ENCODE measurements at regions not wholly inside any gene's neighbourhood (a gene's known extent, or its start where the extent isn't known, plus 50 kb on each side); places are given as distances from the start of the nearest gene placed in this dataset.

GRCh38 chr17:57182621-57183020, 73.7 kb upstream of the MSI2 start:
- H3K79me2 ChIP-seq (ENCODE audit: control insufficient read depth, insufficient read depth, low read length) = no peaks in the 10 kb centered on the region
- dilution Hi-C loops (cut with MboI; ENCODE audit: extremely low pct_ligation_motif_present, low sequenced_read_pairs) = no loop called here
- TF ChIP-seq EZH2 (IDR thresholded peaks at IDR 0.05; ENCODE audit: low read length) = no peak
- TF ChIP-seq, protein P1, sequence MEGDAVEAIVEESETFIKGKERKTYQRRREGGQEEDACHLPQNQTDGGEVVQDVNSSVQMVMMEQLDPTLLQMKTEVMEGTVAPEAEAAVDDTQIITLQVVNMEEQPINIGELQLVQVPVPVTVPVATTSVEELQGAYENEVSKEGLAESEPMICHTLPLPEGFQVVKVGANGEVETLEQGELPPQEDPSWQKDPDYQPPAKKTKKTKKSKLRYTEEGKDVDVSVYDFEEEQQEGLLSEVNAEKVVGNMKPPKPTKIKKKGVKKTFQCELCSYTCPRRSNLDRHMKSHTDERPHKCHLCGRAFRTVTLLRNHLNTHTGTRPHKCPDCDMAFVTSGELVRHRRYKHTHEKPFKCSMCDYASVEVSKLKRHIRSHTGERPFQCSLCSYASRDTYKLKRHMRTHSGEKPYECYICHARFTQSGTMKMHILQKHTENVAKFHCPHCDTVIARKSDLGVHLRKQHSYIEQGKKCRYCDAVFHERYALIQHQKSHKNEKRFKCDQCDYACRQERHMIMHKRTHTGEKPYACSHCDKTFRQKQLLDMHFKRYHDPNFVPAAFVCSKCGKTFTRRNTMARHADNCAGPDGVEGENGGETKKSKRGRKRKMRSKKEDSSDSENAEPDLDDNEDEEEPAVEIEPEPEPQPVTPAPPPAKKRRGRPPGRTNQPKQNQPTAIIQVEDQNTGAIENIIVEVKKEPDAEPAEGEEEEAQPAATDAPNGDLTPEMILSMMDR (optimal IDR thresholded peaks at IDR 0.05 in 1 of 3, IDR thresholded peaks at IDR 0.05 in 1 of 3, conservative IDR thresholded peaks at IDR 0.05 in 1 of 3; ENCODE audit: extremely low read depth in 1 of 3, insufficient read depth in 2 of 3, low read length in 3 of 3) = no peak
- H3K4me3 ChIP-seq (ENCODE audit: control insufficient read depth in 2 of 3, extremely low read depth in 1 of 3, insufficient read depth in 2 of 3, low read depth in 1 of 3, low read length in 3 of 3) = no peak overlapping the region
- no peaks in the 10 kb centered on the region for H3K36me3 ChIP-seq (ENCODE audit: control insufficient read depth in 2 of 2, extremely low read depth in 1 of 2, insufficient read depth in 2 of 2, low read length in 2 of 2)
- no peak for FAIRE-seq
- H4K20me1 ChIP-seq (ENCODE audit: control insufficient read depth, extremely low read depth, insufficient read depth, low read length) = no peaks in the 10 kb centered on the region
- H3K27ac ChIP-seq (ENCODE audit: control insufficient read depth, insufficient read depth, low read length) = no peak overlapping the region
- no peaks in the 10 kb centered on the region for H3K27me3 ChIP-seq (ENCODE audit: control insufficient read depth, extremely low read depth, insufficient read depth, low read length)
- H2AFZ ChIP-seq (ENCODE audit: control insufficient read depth, low read length) = no peak overlapping the region
- no peaks in the 10 kb centered on the region for H3K4me1 ChIP-seq (ENCODE audit: control insufficient read depth, extremely low read depth, insufficient read depth, low read length)
- H3K4me2 ChIP-seq (ENCODE audit: control insufficient read depth, extremely low read depth, insufficient read depth, low read depth, low read length) = no peak overlapping the region
- no peaks in the 10 kb centered on the region for H3K9me3 ChIP-seq (ENCODE audit: control insufficient read depth, low read depth, low read length)
- no peak overlapping the region for H3K9ac ChIP-seq (ENCODE audit: control insufficient read depth, extremely low read depth, insufficient read depth, low read length)
- DNase-seq (ENCODE audit: low read depth, low spot score) = no peak
- H3K9me1 ChIP-seq (ENCODE audit: control insufficient read depth, extremely low read depth, insufficient read depth, low read length) = no peaks in the 10 kb centered on the region

DNA sequence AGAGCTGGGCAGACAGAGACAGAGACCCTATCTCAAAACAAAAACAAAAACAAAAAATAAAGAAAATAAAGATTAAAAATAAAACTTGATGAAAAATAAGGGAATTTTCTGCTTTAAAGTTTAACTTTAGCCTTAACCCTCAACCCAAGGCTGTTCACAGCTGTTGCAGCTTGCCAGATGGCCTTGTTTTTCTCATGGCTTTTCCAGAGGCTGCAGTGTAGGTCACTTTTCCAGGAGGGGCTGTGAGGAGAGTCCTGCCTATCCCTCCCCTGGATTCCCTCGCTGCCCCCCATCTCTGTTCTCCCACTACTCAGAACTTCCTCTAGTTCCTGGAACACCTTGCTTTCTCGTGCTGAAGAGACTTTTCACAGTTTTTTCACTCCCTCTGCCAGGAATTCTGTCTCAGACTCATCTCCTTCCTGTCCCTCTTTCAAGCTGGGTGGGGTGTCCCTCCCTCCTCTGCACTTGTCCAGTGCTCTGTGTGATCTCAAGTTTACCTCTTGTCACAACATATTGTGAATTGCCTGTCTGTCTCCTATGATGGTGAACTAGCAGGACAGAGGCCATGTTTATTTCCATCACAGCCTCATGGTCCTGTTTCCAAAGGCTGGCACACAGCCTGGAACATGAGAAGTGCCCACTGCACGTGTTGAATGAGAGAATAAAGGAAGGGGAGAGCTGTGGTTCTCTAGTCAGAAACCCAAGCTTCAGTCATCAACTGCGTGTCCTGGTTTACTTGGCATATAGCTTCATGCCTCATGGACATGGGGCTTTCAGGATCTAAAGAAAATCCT, 69.9 kb upstream of the MSI2 start:
- no peak overlapping the region for H3K27ac ChIP-seq (ENCODE audit: control insufficient read depth, insufficient read depth, low read length)
- FAIRE-seq (no peak), DNase-seq (ENCODE audit: low read depth, low spot score) (no peak)
- no peaks in the 10 kb centered on the region for H3K36me3 ChIP-seq (ENCODE audit: control insufficient read depth in 2 of 2, extremely low read depth in 1 of 2, insufficient read depth in 2 of 2, low read length in 2 of 2)
- H3K9me1 ChIP-seq (ENCODE audit: control insufficient read depth, extremely low read depth, insufficient read depth, low read length) = no peaks in the 10 kb centered on the region
- H3K4me2 ChIP-seq (ENCODE audit: control insufficient read depth, extremely low read depth, insufficient read depth, low read depth, low read length) = no peak overlapping the region
- no peak overlapping the region for H3K9ac ChIP-seq (ENCODE audit: control insufficient read depth, extremely low read depth, insufficient read depth, low read length)
- H4K20me1 ChIP-seq (ENCODE audit: control insufficient read depth, extremely low read depth, insufficient read depth, low read length) = no peaks in the 10 kb centered on the region
- H2AFZ ChIP-seq (ENCODE audit: control insufficient read depth, low read length) = no peak overlapping the region
- no peaks in the 10 kb centered on the region for H3K9me3 ChIP-seq (ENCODE audit: control insufficient read depth, low read depth, low read length)
- no peaks in the 10 kb centered on the region for H3K4me1 ChIP-seq (ENCODE audit: control insufficient read depth, extremely low read depth, insufficient read depth, low read length)
- dilution Hi-C loops (cut with MboI; ENCODE audit: extremely low pct_ligation_motif_present, low sequenced_read_pairs) = no loop called here
- H3K79me2 ChIP-seq (ENCODE audit: control insufficient read depth, insufficient read depth, low read length) = no peaks in the 10 kb centered on the region
- H3K4me3 ChIP-seq (ENCODE audit: control insufficient read depth in 2 of 3, extremely low read depth in 1 of 3, insufficient read depth in 2 of 3, low read depth in 1 of 3, low read length in 3 of 3) = no peak overlapping the region
- H3K27me3 ChIP-seq (ENCODE audit: control insufficient read depth, extremely low read depth, insufficient read depth, low read length) = no peaks in the 10 kb centered on the region
- TF ChIP-seq EZH2 (IDR thresholded peaks at IDR 0.05; ENCODE audit: low read length) = no peak
- TF ChIP-seq, protein P1 (optimal IDR thresholded peaks at IDR 0.05 in 1 of 3, IDR thresholded peaks at IDR 0.05 in 1 of 3, conservative IDR thresholded peaks at IDR 0.05 in 1 of 3; ENCODE audit: extremely low read depth in 1 of 3, insufficient read depth in 2 of 3, low read length in 3 of 3) = no peak
